ENCODE measurements at regions not wholly inside any gene's neighbourhood (a gene's known extent, or its start where the extent isn't known, plus 50 kb on each side); places are given as distances from the start of the nearest gene placed in this dataset.

- TF ChIP-seq CTCF (IDR thresholded peaks at IDR 0.05; ENCODE audit: insufficient read depth, low read depth, low read length) (no peak), EZH2 (IDR thresholded peaks at IDR 0.05; ENCODE audit: insufficient read depth, low read length) (no peak)
These were observed 621.8 kb upstream of the FZD8 start for GRCh38 chr10:36263871-36264270.

All from astrocyte (in vitro differentiated cells and primary cell).